Astrocyte (in vitro differentiated cells and primary cell): ENCODE measurements at regions not wholly inside any gene's neighbourhood (a gene's known extent, or its start where the extent isn't known, plus 50 kb on each side); places are given as distances from the start of the nearest gene placed in this dataset.

ENCODE experiments used
- DNase-seq: peaks from one replicate; pipeline ENCODE4 v3.0.0-alpha.2; 2010; ENCODE audit warnings: low read depth
- FAIRE-seq: peaks from 2 replicates; lab custom pipeline; 2011; peaks lifted over from hg19 to GRCh38; lab: Jason Lieb, UNC
- H2AFZ ChIP-seq: 2 replicates; pipeline ENCODE4 v1.6.0; 2012; ENCODE audit warnings: low read depth, low read length, inconsistent platforms
- H3K27ac ChIP-seq: 2 replicates; pipeline ENCODE4 v1.5.1; 2011; ENCODE audit warnings: low read depth, low read length, inconsistent platforms
- H3K27me3 ChIP-seq: 2 replicates; pipeline ENCODE4 v1.6.0; 2011; ENCODE audit warnings: low read length, inconsistent platforms; ENCODE audit not compliant: insufficient read depth
- H3K36me3 ChIP-seq: 2 replicates; pipeline ENCODE4 v1.5.1; 2011; ENCODE audit warnings: low read length, inconsistent platforms; ENCODE audit not compliant: insufficient read depth
- H3K4me1 ChIP-seq: 2 replicates; pipeline ENCODE4 v1.5.1; 2011; ENCODE audit warnings: low read length, inconsistent platforms; ENCODE audit not compliant: insufficient read depth
- H3K4me2 ChIP-seq: 2 replicates; pipeline ENCODE4 v1.6.0; 2012; ENCODE audit warnings: low read length, inconsistent platforms
- H3K4me3 ChIP-seq: 2 replicates; pipeline ENCODE4 v1.5.1; 2011; ENCODE audit warnings: low read depth, mild to moderate bottlenecking, low read length, inconsistent platforms; ENCODE audit not compliant: insufficient read depth
- H3K79me2 ChIP-seq: 2 replicates; pipeline ENCODE4 v1.6.0; 2012; ENCODE audit warnings: mild to moderate bottlenecking, low read length, inconsistent platforms; ENCODE audit not compliant: insufficient read depth
- H3K9ac ChIP-seq: 2 replicates; pipeline ENCODE4 v1.6.0; 2012; ENCODE audit warnings: mild to moderate bottlenecking, low read length, inconsistent platforms
- H3K9me3 ChIP-seq: 2 replicates; pipeline ENCODE4 v1.5.1; 2012; ENCODE audit warnings: low read depth, mild to moderate bottlenecking, low read length, inconsistent platforms; ENCODE audit not compliant: insufficient read depth
- H4K20me1 ChIP-seq: 2 replicates; pipeline ENCODE4 v1.6.0; 2012; ENCODE audit warnings: low read length, inconsistent platforms; ENCODE audit not compliant: insufficient read depth
- H3K27ac Mint-ChIP-seq: one replicate; pipeline ENCODE4 v1.8.0; 2021; ENCODE audit warnings: mild to moderate bottlenecking, mixed read lengths; ENCODE audit not compliant: unreplicated experiment
- H3K27me3 Mint-ChIP-seq: one replicate; pipeline ENCODE4 v1.8.0; 2021; ENCODE audit warnings: low read depth, mixed read lengths; ENCODE audit not compliant: unreplicated experiment
- H3K36me3 Mint-ChIP-seq: one replicate; pipeline ENCODE4 v1.8.0; 2021; ENCODE audit warnings: low read depth, mixed read lengths; ENCODE audit not compliant: unreplicated experiment
- H3K4me1 Mint-ChIP-seq: one replicate; pipeline ENCODE4 v1.8.0; 2021; ENCODE audit warnings: low read depth, mixed read lengths; ENCODE audit not compliant: unreplicated experiment
- H3K4me3 Mint-ChIP-seq: one replicate; pipeline ENCODE4 v1.8.0; 2021; ENCODE audit warnings: mild to moderate bottlenecking, moderate library complexity, mixed read lengths; ENCODE audit not compliant: unreplicated experiment
- H3K9me3 Mint-ChIP-seq: one replicate; pipeline ENCODE4 v1.8.0; 2021; ENCODE audit warnings: mild to moderate bottlenecking, mixed read lengths; ENCODE audit not compliant: unreplicated experiment
- CTCF ChIP-seq: IDR thresholded peaks from 2 replicates; pipeline ENCODE4 v1.5.1; 2011; ENCODE audit warnings: low read depth, mild to moderate bottlenecking, inconsistent platforms, low read length, moderate library complexity; ENCODE audit not compliant: insufficient read depth
- EZH2 ChIP-seq: IDR thresholded peaks from 2 replicates; pipeline ENCODE4 v1.6.1; 2012; ENCODE audit warnings: mild to moderate bottlenecking, low read length, inconsistent platforms; ENCODE audit not compliant: insufficient read depth

- H3K36me3 ChIP-seq = no peaks in the 10 kb centered on the region
- no peak overlapping the region for H2AFZ ChIP-seq
- no peak overlapping the region for H3K4me3 ChIP-seq
- no peak for FAIRE-seq
- H3K4me2 ChIP-seq = no peak overlapping the region
- H3K9me3 ChIP-seq = no peaks in the 10 kb centered on the region
- TF ChIP-seq CTCF = no peak
- TF ChIP-seq EZH2 = no peak
- no peaks in the 10 kb centered on the region for H3K79me2 ChIP-seq
- H3K27ac Mint-ChIP-seq = no peak overlapping the region
- no peaks in the 10 kb centered on the region for H3K27me3 Mint-ChIP-seq
- no peak overlapping the region for H3K9ac ChIP-seq
- H4K20me1 ChIP-seq = no peaks in the 10 kb centered on the region
- H3K27ac ChIP-seq = no peak overlapping the region
- no peak overlapping the region for H3K4me3 Mint-ChIP-seq
- H3K36me3 Mint-ChIP-seq = no peaks in the 10 kb centered on the region
- H3K27me3 ChIP-seq = no peaks in the 10 kb centered on the region
- H3K9me3 Mint-ChIP-seq = no peaks in the 10 kb centered on the region
- DNase-seq = no peak
- H3K4me1 ChIP-seq = no peaks in the 10 kb centered on the region
- no peaks in the 10 kb centered on the region for H3K4me1 Mint-ChIP-seq
Observed at GRCh38 chr6:117781550-117781949, 106.3 kb downstream of the NUS1 start.

GRCh38 chr6:117783279-117783678, 108.0 kb downstream of the NUS1 start:
- no peak overlapping the region for H3K27ac Mint-ChIP-seq

More at GRCh38 chr6:117783279-117783678, 108.0 kb downstream of the NUS1 start:
- Mint-ChIP-seq H3K9me3 (no peaks in the 10 kb centered on the region), H3K4me1 (no peaks in the 10 kb centered on the region), H3K36me3 (no peaks in the 10 kb centered on the region), H3K4me3 (no peak overlapping the region), H3K27me3 (no peaks in the 10 kb centered on the region)
- no peak for DNase-seq
- no peak for FAIRE-seq
- Histone ChIP-seq H2AFZ (no peak overlapping the region), H3K27ac (no peak overlapping the region), H3K4me1 (no peaks in the 10 kb centered on the region), H3K36me3 (no peaks in the 10 kb centered on the region), H3K4me2 (no peak overlapping the region), H3K79me2 (no peaks in the 10 kb centered on the region), H3K27me3 (no peaks in the 10 kb centered on the region), H4K20me1 (no peaks in the 10 kb centered on the region), H3K4me3 (no peak overlapping the region), H3K9me3 (no peaks in the 10 kb centered on the region), H3K9ac (no peak overlapping the region)
- TF ChIP-seq CTCF (no peak), EZH2 (no peak)
